DOHH2 (cell line): ENCODE measurements at regions not wholly inside any gene's neighbourhood (a gene's known extent, or its start where the extent isn't known, plus 50 kb on each side); places are given as distances from the start of the nearest gene placed in this dataset.

Source experiments
- EZH2phosphoT487 ChIP-seq: fragments of 200-600 bp; sonication (generic); IDR thresholded peaks from 2 replicates; pipeline ENCODE4 v1.6.1; 2017; ENCODE audit warnings: borderline replicate concordance, mild to moderate bottlenecking, antibody characterized with exemption, low read length, moderate library complexity, mixed read lengths
- TF ChIP-seq, protein P1 (sequence below): fragments of 200-600 bp; sonication (generic); IDR thresholded peaks from one replicate; pipeline ENCODE4 v1.5.1; 2014; ENCODE audit warnings: antibody characterized with exemption, mild to moderate bottlenecking, low read depth, low read length; ENCODE audit not compliant: poor library complexity, severe bottlenecking

DNA sequence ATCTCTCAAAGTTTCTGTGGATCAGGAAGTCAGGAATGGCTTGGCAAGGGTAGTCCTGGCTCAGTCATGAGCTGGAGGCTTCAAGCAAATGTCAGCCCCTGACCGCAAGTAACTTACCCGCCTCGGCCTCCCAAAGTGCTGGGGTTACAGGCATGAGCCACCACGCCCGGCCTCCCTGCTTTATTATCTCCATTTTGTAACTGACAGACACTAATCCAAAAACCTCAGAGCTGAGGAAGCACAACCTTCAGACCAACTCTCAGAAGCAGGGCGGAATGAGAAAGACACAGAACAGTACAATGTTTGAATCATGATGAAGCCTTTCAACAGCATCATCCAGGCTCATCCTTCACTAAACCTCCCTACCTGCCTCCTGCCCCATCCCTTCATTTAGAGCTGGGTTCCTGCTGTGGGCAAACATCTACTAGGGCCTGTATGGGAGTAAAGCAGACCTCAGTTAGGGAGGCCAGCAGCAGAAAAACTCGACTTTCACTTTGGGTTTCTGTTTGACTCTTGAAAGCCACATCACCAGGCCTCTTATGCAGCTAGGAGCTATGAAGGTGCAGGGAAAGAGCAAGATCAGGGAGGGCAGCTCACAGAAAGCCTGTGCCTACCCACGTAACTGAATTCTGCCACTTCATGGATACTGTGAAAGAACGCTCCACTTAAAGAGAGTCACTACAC lies 84.4 kb upstream of the RAB4A start:
- TF ChIP-seq, protein P1, sequence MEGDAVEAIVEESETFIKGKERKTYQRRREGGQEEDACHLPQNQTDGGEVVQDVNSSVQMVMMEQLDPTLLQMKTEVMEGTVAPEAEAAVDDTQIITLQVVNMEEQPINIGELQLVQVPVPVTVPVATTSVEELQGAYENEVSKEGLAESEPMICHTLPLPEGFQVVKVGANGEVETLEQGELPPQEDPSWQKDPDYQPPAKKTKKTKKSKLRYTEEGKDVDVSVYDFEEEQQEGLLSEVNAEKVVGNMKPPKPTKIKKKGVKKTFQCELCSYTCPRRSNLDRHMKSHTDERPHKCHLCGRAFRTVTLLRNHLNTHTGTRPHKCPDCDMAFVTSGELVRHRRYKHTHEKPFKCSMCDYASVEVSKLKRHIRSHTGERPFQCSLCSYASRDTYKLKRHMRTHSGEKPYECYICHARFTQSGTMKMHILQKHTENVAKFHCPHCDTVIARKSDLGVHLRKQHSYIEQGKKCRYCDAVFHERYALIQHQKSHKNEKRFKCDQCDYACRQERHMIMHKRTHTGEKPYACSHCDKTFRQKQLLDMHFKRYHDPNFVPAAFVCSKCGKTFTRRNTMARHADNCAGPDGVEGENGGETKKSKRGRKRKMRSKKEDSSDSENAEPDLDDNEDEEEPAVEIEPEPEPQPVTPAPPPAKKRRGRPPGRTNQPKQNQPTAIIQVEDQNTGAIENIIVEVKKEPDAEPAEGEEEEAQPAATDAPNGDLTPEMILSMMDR = no peak
- no peak for TF ChIP-seq EZH2phosphoT487
